Right lobe of liver (tissue), 4 donors: ENCODE measurements at regions not wholly inside any gene's neighbourhood (a gene's known extent, or its start where the extent isn't known, plus 50 kb on each side); places are given as distances from the start of the nearest gene placed in this dataset.
"Not testable (repeated sequence)": the region's sequence is repeated elsewhere in the genome, so short reads cannot be mapped to it uniquely, and the experiment has no call there.

Experiments
- POLR2A ChIP-seq: fragments of 450-650 bp; IDR thresholded peaks from one replicate; pipeline ENCODE4 v1.6.1; 2017; ENCODE audit warnings: antibody characterized with exemption, mild to moderate bottlenecking
- TF ChIP-seq, protein P1 (sequence below), 4 donors: fragments of 200-600 bp in 3 of 4; fragments of 450-650 bp in 1 of 4; IDR thresholded peaks; one replicate each; pipeline versions ENCODE4 v1.5.1 to v1.8.0; 2016 to 2022; ENCODE audit warnings: antibody characterized with exemption in 4 of 4, mild to moderate bottlenecking in 2 of 4
- donor health status: DM: no; HTN: no; CAD: no.
- donor health status: DM: no; HTN: no; CAD: no.
- donor health status: DM: no; HTN: yes; CAD: no.

DNA sequence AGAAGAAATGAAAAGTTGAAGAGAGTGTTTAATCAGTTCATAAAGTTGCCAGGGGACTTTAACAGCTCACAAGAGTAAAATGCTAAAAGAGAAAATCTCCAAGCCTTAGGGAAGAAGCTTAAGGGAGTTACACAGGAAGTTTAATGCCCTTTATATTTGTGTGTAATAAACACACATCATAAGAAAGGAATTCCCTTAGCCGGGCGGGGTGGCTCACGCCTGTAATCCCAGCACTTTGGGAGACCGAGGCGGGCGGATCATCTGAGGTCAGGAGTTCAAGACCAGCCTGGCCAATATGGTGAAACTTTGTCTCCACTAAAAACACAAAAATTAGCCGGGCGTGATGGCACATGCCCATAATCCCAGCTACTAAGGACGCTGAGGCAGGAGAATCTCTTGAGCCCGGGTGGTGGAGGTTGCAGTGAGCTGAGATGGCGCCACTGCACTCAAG lies 95.4 kb upstream of the CAB39 start:
- TF ChIP-seq, protein P1, sequence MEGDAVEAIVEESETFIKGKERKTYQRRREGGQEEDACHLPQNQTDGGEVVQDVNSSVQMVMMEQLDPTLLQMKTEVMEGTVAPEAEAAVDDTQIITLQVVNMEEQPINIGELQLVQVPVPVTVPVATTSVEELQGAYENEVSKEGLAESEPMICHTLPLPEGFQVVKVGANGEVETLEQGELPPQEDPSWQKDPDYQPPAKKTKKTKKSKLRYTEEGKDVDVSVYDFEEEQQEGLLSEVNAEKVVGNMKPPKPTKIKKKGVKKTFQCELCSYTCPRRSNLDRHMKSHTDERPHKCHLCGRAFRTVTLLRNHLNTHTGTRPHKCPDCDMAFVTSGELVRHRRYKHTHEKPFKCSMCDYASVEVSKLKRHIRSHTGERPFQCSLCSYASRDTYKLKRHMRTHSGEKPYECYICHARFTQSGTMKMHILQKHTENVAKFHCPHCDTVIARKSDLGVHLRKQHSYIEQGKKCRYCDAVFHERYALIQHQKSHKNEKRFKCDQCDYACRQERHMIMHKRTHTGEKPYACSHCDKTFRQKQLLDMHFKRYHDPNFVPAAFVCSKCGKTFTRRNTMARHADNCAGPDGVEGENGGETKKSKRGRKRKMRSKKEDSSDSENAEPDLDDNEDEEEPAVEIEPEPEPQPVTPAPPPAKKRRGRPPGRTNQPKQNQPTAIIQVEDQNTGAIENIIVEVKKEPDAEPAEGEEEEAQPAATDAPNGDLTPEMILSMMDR (IDR thresholded peaks at IDR 0.05), result not testable (repeated sequence)
- TF ChIP-seq POLR2A, result not testable (repeated sequence)
